ENCODE measurements at regions not wholly inside any gene's neighbourhood (a gene's known extent, or its start where the extent isn't known, plus 50 kb on each side); places are given as distances from the start of the nearest gene placed in this dataset.

GRCh38 chr10:117677890-117678500 lies 135.4 kb downstream of the EMX2 start:
- no peak overlapping the region for H3K4me3 Mint-ChIP-seq
- no peaks in the 10 kb centered on the region for H3K36me3 Mint-ChIP-seq (ENCODE audit: low read depth)
- peaks cover 5% of the 10 kb centered on the region for H3K27me3 Mint-ChIP-seq (ENCODE audit: low read depth)
- no peak overlapping the region for H3K27ac Mint-ChIP-seq
- DNase-seq: no peak
- ChIA-PET CTCF (no interaction called here), POLR2A (no interaction called here)
- ATAC-seq: no peak
- H3K9me3 Mint-ChIP-seq (ENCODE audit: insufficient read depth): no peaks in the 10 kb centered on the region
- H3K4me1 Mint-ChIP-seq (ENCODE audit: low read depth): no peaks in the 10 kb centered on the region

DNA sequence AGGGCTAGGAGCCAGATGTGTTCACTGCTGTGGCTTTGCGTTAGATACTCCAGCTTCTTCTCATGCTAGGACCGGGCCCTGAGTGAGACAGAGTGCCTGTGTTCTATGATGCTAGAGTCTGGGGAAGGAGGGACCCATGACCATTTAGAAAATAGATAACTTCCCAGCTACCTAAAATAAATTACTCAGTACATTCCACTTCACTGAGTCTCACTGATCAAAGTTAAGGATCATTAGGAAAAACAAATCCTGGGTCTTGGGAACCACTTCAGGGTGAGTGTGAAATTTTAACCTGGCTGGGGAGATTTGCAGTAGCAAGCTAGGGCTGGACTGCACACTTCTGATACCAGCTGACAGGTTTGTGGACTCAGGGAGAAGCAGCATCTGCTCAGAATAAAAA lies 138.1 kb downstream of the EMX2 start:
- ChIA-PET CTCF (interaction anchor here (1.0 kb wide), 1 partner anchor 144 kb away, joined by 3 read pairs; no protein-coding TSS in a partner anchor), POLR2A (no interaction called here)
- DNase-seq (no peak), ATAC-seq (no peak)
- no peaks in the 10 kb centered on the region for H3K4me1 Mint-ChIP-seq (ENCODE audit: low read depth)
- peaks cover 5% of the 10 kb centered on the region for H3K27me3 Mint-ChIP-seq (ENCODE audit: low read depth)
- H3K4me3 Mint-ChIP-seq: no peak overlapping the region
- H3K36me3 Mint-ChIP-seq (ENCODE audit: low read depth): no peaks in the 10 kb centered on the region
- H3K9me3 Mint-ChIP-seq (ENCODE audit: insufficient read depth): no peaks in the 10 kb centered on the region
- H3K27ac Mint-ChIP-seq: no peak overlapping the region

- Mint-ChIP-seq H3K4me3 (no peak overlapping the region), H3K9me3 (ENCODE audit: insufficient read depth) (no peaks in the 10 kb centered on the region), H3K36me3 (ENCODE audit: low read depth) (no peaks in the 10 kb centered on the region), H3K27ac (no peak overlapping the region), H3K4me1 (ENCODE audit: low read depth) (no peaks in the 10 kb centered on the region), H3K27me3 (ENCODE audit: low read depth) (peaks cover 5% of the 10 kb centered on the region)
- ChIA-PET CTCF (interaction anchor here (1.0 kb wide), 1 partner anchor 144 kb away, joined by 3 read pairs; no protein-coding TSS in a partner anchor), POLR2A (no interaction called here)
- ATAC-seq (no peak), DNase-seq (no peak)
These were observed 138.6 kb downstream of the EMX2 start for GRCh38 chr10:117681104-117681503.

GRCh38 chr10:117684046-117684610 lies 141.6 kb downstream of the EMX2 start:
- Mint-ChIP-seq H3K27me3 (ENCODE audit: low read depth) (no peaks in the 10 kb centered on the region), H3K27ac (no peak overlapping the region), H3K9me3 (ENCODE audit: insufficient read depth) (no peaks in the 10 kb centered on the region), H3K36me3 (ENCODE audit: low read depth) (no peaks in the 10 kb centered on the region), H3K4me3 (no peak overlapping the region), H3K4me1 (ENCODE audit: low read depth) (no peaks in the 10 kb centered on the region)
- no peak for DNase-seq
- POLR2A ChIA-PET: no interaction called here
- no peak for ATAC-seq
- CTCF ChIA-PET: no interaction called here

DNA sequence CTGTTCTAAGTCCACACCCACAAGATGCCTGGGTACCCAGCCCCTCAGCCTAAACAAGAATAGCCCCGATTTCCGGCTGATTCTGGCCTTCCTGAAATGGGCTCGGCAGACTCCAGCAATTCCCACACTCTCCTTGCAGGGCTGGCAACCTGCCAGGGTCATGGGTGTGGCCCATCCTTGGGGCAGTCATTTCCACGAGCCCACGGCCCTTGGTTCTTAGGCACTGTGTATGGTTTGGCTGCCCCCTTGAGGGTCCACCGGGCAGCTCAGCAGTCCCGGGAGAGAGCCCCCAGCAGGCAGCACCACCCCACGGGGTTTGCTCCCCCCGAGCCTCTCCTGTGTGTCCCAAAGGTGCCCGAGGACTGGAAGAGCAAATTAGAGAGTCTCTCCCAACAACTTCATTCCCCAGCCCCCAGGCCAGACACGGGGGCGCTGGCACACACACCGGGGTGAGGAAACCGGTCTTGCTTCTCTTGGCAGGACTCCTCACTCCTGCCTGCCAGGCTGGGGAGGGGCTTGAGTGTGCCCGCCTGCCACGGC lies 142.2 kb downstream of the EMX2 start:
- H3K4me1 Mint-ChIP-seq (ENCODE audit: low read depth): no peaks in the 10 kb centered on the region
- no peaks in the 10 kb centered on the region for H3K9me3 Mint-ChIP-seq (ENCODE audit: insufficient read depth)
- ChIA-PET CTCF (no interaction called here), POLR2A (no interaction called here)
- H3K27me3 Mint-ChIP-seq (ENCODE audit: low read depth): no peaks in the 10 kb centered on the region
- no peak overlapping the region for H3K27ac Mint-ChIP-seq
- no peak overlapping the region for H3K4me3 Mint-ChIP-seq
- H3K36me3 Mint-ChIP-seq (ENCODE audit: low read depth): no peaks in the 10 kb centered on the region
- DNase-seq: no peak
- ATAC-seq: no peak

- no peaks in the 10 kb centered on the region for H3K36me3 Mint-ChIP-seq (ENCODE audit: low read depth)
- no peaks in the 10 kb centered on the region for H3K9me3 Mint-ChIP-seq (ENCODE audit: insufficient read depth)
- no peaks in the 10 kb centered on the region for H3K27me3 Mint-ChIP-seq (ENCODE audit: low read depth)
- ATAC-seq (no peak), DNase-seq (no peak)
- CTCF ChIA-PET: no interaction called here
- POLR2A ChIA-PET: no interaction called here
- no peak overlapping the region for H3K4me3 Mint-ChIP-seq
- H3K27ac Mint-ChIP-seq: no peak overlapping the region
- no peaks in the 10 kb centered on the region for H3K4me1 Mint-ChIP-seq (ENCODE audit: low read depth)
These were observed 142.9 kb downstream of the EMX2 start for GRCh38 chr10:117685431-117685830.

- H3K27me3 Mint-ChIP-seq (ENCODE audit: low read depth): no peaks in the 10 kb centered on the region
- DNase-seq: no peak
- no peaks in the 10 kb centered on the region for H3K4me1 Mint-ChIP-seq (ENCODE audit: low read depth)
- no peak overlapping the region for H3K27ac Mint-ChIP-seq
- no peak for ATAC-seq
- no peak overlapping the region for H3K4me3 Mint-ChIP-seq
- H3K9me3 Mint-ChIP-seq (ENCODE audit: insufficient read depth): no peaks in the 10 kb centered on the region
- POLR2A ChIA-PET: no interaction called here
- CTCF ChIA-PET: no interaction called here
- H3K36me3 Mint-ChIP-seq (ENCODE audit: low read depth): no peaks in the 10 kb centered on the region
These were observed 144.1 kb downstream of the EMX2 start for GRCh38 chr10:117686606-117687005.

DNA sequence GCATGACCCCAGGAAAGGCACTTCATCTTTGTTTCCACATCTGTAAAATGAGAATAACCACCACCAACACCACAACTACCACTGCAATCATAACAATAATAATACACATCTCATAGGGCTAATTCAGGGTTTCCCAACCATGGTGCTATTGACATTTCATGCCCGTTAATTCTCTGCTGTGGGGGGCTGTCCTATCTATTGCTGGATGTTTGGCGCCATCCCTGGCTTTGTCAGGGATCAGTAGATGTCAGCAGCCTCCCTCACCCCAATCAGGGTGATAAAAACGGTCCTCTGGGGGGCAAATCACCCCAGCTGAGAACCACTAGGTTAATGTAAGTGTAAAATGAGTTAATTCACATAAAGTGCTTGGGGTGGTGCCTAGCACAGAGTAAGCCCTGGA lies 145.8 kb downstream of the EMX2 start:
- CTCF ChIA-PET: no interaction called here
- H3K9me3 Mint-ChIP-seq (ENCODE audit: insufficient read depth): no peaks in the 10 kb centered on the region
- H3K27ac Mint-ChIP-seq: no peak overlapping the region
- ATAC-seq (no peak), DNase-seq (no peak)
- H3K36me3 Mint-ChIP-seq (ENCODE audit: low read depth): no peaks in the 10 kb centered on the region
- H3K4me3 Mint-ChIP-seq: no peak overlapping the region
- POLR2A ChIA-PET: interaction anchor here (0.6 kb wide), 1 partner anchor 184 kb away, joined by 3 read pairs; no protein-coding TSS in a partner anchor
- peaks cover 7% of the 10 kb centered on the region for H3K27me3 Mint-ChIP-seq (ENCODE audit: low read depth)
- no peaks in the 10 kb centered on the region for H3K4me1 Mint-ChIP-seq (ENCODE audit: low read depth)

- ATAC-seq: no peak
- H3K27me3 Mint-ChIP-seq (ENCODE audit: low read depth): peaks cover 7% of the 10 kb centered on the region
- ChIA-PET POLR2A (no interaction called here), CTCF (no interaction called here)
- no peaks in the 10 kb centered on the region for H3K4me1 Mint-ChIP-seq (ENCODE audit: low read depth)
- no peak overlapping the region for H3K27ac Mint-ChIP-seq
- no peak overlapping the region for H3K4me3 Mint-ChIP-seq
- no peaks in the 10 kb centered on the region for H3K36me3 Mint-ChIP-seq (ENCODE audit: low read depth)
- no peaks in the 10 kb centered on the region for H3K9me3 Mint-ChIP-seq (ENCODE audit: insufficient read depth)
- DNase-seq: no peak
These were observed 147.0 kb downstream of the EMX2 start for GRCh38 chr10:117689566-117689965.

- Mint-ChIP-seq H3K27me3 (ENCODE audit: low read depth) (peaks cover 7% of the 10 kb centered on the region), H3K27ac (no peak overlapping the region), H3K4me3 (no peak overlapping the region), H3K9me3 (ENCODE audit: insufficient read depth) (no peaks in the 10 kb centered on the region), H3K36me3 (ENCODE audit: low read depth) (no peaks in the 10 kb centered on the region), H3K4me1 (ENCODE audit: low read depth) (no peaks in the 10 kb centered on the region)
- ChIA-PET CTCF (no interaction called here), POLR2A (no interaction called here)
- no peak for ATAC-seq
- DNase-seq: no peak
These were observed 147.8 kb downstream of the EMX2 start for GRCh38 chr10:117690359-117690758.

GRCh38 chr10:117694190-117694589 lies 151.6 kb downstream of the EMX2 start:
- ChIA-PET CTCF (no interaction called here), POLR2A (no interaction called here)
- H3K4me3 Mint-ChIP-seq: no peak overlapping the region
- ATAC-seq: no peak
- no peak overlapping the region for H3K27ac Mint-ChIP-seq
- no peaks in the 10 kb centered on the region for H3K4me1 Mint-ChIP-seq (ENCODE audit: low read depth)
- no peak for DNase-seq
- H3K36me3 Mint-ChIP-seq (ENCODE audit: low read depth): no peaks in the 10 kb centered on the region
- peaks cover 7% of the 10 kb centered on the region for H3K27me3 Mint-ChIP-seq (ENCODE audit: low read depth)
- H3K9me3 Mint-ChIP-seq (ENCODE audit: insufficient read depth): no peaks in the 10 kb centered on the region

DNA sequence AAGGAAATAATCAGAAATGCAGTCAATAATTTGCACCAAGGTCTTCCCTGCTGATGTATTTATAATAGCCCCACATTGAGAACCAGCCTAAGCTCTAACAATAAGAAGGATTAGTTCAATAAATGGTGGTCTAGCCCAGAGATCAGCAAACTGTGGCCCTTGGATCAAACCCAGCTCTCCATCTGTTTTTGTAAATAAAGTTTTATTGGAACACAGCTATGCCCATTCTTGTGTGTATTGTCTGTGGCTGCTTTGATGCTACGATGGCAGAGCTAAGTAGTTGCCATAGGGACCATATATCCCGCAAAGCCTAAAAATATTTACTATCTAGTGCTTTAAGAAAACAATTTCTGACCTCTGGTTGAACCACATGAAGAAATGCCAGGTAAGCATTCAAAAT lies 154.9 kb downstream of the EMX2 start:
- no peaks in the 10 kb centered on the region for H3K4me1 Mint-ChIP-seq (ENCODE audit: low read depth)
- no peak overlapping the region for H3K27ac Mint-ChIP-seq
- ATAC-seq (no peak), DNase-seq (no peak)
- H3K27me3 Mint-ChIP-seq (ENCODE audit: low read depth): peaks cover under 1% of the 10 kb centered on the region
- no peaks in the 10 kb centered on the region for H3K36me3 Mint-ChIP-seq (ENCODE audit: low read depth)
- ChIA-PET POLR2A (no interaction called here), CTCF (no interaction called here)
- H3K9me3 Mint-ChIP-seq (ENCODE audit: insufficient read depth): no peaks in the 10 kb centered on the region
- H3K4me3 Mint-ChIP-seq: no peak overlapping the region

DNA sequence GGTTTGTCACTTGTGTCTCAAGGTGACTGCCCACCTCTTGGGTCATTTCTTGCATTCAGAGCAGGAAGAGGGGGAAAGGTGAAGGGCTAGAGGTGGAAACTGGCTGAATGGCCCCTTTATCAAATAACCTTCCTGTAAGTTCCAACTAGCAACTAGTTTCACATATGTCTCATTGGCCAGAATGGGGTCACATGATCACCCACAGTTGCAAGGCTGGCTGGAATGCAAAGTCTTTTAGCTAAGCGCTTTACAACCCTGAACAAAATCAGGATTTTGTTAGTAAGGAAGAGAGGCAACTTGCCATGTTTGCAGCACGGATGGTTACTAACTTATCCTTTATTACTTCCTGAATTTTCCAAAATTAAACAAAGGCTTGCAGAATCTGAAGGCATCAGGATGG lies 156.3 kb downstream of the EMX2 start:
- DNase-seq (no peak), ATAC-seq (no peak)
- Mint-ChIP-seq H3K9me3 (ENCODE audit: insufficient read depth) (no peaks in the 10 kb centered on the region), H3K27me3 (ENCODE audit: low read depth) (no peaks in the 10 kb centered on the region), H3K4me1 (ENCODE audit: low read depth) (no peaks in the 10 kb centered on the region), H3K27ac (no peak overlapping the region), H3K4me3 (no peak overlapping the region), H3K36me3 (ENCODE audit: low read depth) (no peaks in the 10 kb centered on the region)
- ChIA-PET POLR2A (no interaction called here), CTCF (no interaction called here)
